Stimulated activated CD4-positive, alpha-beta T cell treated with anti-CD3 and anti-CD28 coated beads, TNF-alpha, amount 100 ng/mL, for 1 hour (primary cell): ENCODE measurements at regions not wholly inside any gene's neighbourhood (a gene's known extent, or its start where the extent isn't known, plus 50 kb on each side); places are given as distances from the start of the nearest gene placed in this dataset.
"Not testable (repeated sequence)": the region's sequence is repeated elsewhere in the genome, so short reads cannot be mapped to it uniquely, and the experiment has no call there.

ENCODE experiments used
- DNase-seq, 3 donors: peaks; one replicate each; pipeline ENCODE4 v3.0.0-alpha.2; 2020; ENCODE audit warnings: low read depth in 3 of 3, low spot score in 1 of 3

GRCh38 chr12:89191597-89191996 is 160.7 kb downstream of the DUSP6 start:
- DNase-seq, result not testable (repeated sequence)

GRCh38 chr12:89189448-89189847 is 162.9 kb downstream of the DUSP6 start:
- no peak for DNase-seq

GRCh38 chr12:89187507-89187906 is 164.8 kb downstream of the DUSP6 start:
- DNase-seq, result no peak

- DNase-seq, result no peak
Observed at GRCh38 chr12:89185889-89186288, 166.4 kb downstream of the DUSP6 start.

GRCh38 chr12:89185181-89185580 is 167.1 kb downstream of the DUSP6 start:
- DNase-seq, result no peak

GRCh38 chr12:89183985-89184435 is 168.3 kb downstream of the DUSP6 start:
- DNase-seq, result no peak

GRCh38 chr12:89181271-89181920 is 170.9 kb downstream of the DUSP6 start:
- DNase-seq, result no peak

GRCh38 chr12:89180496-89180895 is 171.8 kb downstream of the DUSP6 start:
- no peak for DNase-seq

GRCh38 chr12:89179983-89180382 is 172.3 kb downstream of the DUSP6 start:
- no peak for DNase-seq

GRCh38 chr12:89179245-89179644 is 173.1 kb downstream of the DUSP6 start:
- no peak for DNase-seq

- no peak for DNase-seq
Observed at GRCh38 chr12:89177802-89178395, 174.4 kb downstream of the DUSP6 start.

GRCh38 chr12:89176676-89177075 is 175.6 kb downstream of the DUSP6 start:
- DNase-seq, result no peak

GRCh38 chr12:89173678-89174077 is 178.6 kb downstream of the DUSP6 start:
- DNase-seq, result no peak

- DNase-seq, result no peak
Observed at GRCh38 chr12:89173096-89173495, 179.2 kb downstream of the DUSP6 start.

GRCh38 chr12:89172224-89172623 is 180.1 kb downstream of the DUSP6 start:
- no peak for DNase-seq

GRCh38 chr12:89169321-89169720 is 183.0 kb downstream of the DUSP6 start:
- no peak for DNase-seq

GRCh38 chr12:89167986-89168385 is 184.3 kb downstream of the DUSP6 start:
- no peak for DNase-seq

- no peak for DNase-seq
Observed at GRCh38 chr12:89166525-89166934, 185.8 kb downstream of the DUSP6 start.

GRCh38 chr12:89166121-89166520 is 186.2 kb downstream of the DUSP6 start:
- DNase-seq, result no peak

- DNase-seq, result no peak
Observed at GRCh38 chr12:89165703-89166102, 186.6 kb downstream of the DUSP6 start.

GRCh38 chr12:89163918-89164317 is 188.4 kb downstream of the DUSP6 start:
- no peak for DNase-seq

GRCh38 chr12:89162589-89163261 is 189.6 kb downstream of the DUSP6 start:
- peak in 1 of 3 donors; percentile 33 for DNase-seq
